ENCODE measurements at regions not wholly inside any gene's neighbourhood (a gene's known extent, or its start where the extent isn't known, plus 50 kb on each side); places are given as distances from the start of the nearest gene placed in this dataset.

DNA sequence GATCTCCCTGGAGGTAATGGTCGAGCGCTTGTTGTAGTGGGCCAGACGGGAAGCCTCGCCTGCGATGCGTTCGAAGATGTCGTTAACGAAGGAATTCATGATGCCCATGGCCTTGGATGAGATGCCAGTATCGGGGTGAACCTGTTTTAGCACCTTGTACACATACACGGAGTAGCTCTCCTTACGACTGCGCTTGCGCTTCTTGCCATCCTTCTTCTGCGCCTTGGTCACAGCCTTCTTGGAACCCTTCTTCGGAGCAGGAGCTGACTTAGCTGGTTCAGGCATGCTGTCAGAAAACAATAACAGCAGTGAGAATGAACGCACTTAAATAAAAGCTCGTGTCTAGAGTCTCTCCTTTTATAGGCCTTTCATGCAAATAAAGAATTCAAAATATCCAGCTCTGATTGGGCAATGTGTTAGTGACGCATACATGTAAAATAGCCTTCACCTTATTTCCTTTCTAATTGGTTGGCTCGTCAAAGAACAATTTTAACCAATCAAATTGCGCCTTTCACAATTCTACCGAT is 129.2 kb downstream of the HFE start:
- peak overlapping the region; percentile 68 for H3K4me3 ChIP-seq (ENCODE audit: low read depth, low read length)
- TF ChIP-seq, protein P1, sequence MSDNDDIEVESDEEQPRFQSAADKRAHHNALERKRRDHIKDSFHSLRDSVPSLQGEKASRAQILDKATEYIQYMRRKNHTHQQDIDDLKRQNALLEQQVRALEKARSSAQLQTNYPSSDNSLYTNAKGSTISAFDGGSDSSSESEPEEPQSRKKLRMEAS (IDR thresholded peaks at IDR 0.05; ENCODE audit: low read depth, low read length): peak; percentile 74
- TF ChIP-seq POLR2A (IDR thresholded peaks at IDR 0.05; ENCODE audit: extremely low read depth, insufficient read length): no peak
- TF ChIP-seq MYC (IDR thresholded peaks at IDR 0.05; ENCODE audit: low read depth, low read length): peak; percentile 74
- peak; percentile 99 for DNase-seq (ENCODE audit: low read depth)

GRCh38 chr6:26216886-26217713 is 129.9 kb downstream of the HFE start:
- TF ChIP-seq POLR2A (IDR thresholded peaks at IDR 0.05; ENCODE audit: extremely low read depth, insufficient read length) (peak; percentile 81), MYC (IDR thresholded peaks at IDR 0.05; ENCODE audit: low read depth, low read length) (0 out of 2 replicates have a peak, but pooled peaks have one; percentile 27)
- TF ChIP-seq, protein P1 (IDR thresholded peaks at IDR 0.05; ENCODE audit: low read depth, low read length): no peak
- TF ChIP-seq, protein P2, sequence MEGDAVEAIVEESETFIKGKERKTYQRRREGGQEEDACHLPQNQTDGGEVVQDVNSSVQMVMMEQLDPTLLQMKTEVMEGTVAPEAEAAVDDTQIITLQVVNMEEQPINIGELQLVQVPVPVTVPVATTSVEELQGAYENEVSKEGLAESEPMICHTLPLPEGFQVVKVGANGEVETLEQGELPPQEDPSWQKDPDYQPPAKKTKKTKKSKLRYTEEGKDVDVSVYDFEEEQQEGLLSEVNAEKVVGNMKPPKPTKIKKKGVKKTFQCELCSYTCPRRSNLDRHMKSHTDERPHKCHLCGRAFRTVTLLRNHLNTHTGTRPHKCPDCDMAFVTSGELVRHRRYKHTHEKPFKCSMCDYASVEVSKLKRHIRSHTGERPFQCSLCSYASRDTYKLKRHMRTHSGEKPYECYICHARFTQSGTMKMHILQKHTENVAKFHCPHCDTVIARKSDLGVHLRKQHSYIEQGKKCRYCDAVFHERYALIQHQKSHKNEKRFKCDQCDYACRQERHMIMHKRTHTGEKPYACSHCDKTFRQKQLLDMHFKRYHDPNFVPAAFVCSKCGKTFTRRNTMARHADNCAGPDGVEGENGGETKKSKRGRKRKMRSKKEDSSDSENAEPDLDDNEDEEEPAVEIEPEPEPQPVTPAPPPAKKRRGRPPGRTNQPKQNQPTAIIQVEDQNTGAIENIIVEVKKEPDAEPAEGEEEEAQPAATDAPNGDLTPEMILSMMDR (IDR thresholded peaks at IDR 0.05; ENCODE audit: low read depth, low read length): peak; percentile 10
- peak overlapping the region; percentile 76 for H3K4me3 ChIP-seq (ENCODE audit: low read depth, low read length)
- peak; percentile 98 for DNase-seq (ENCODE audit: low read depth)

DNA sequence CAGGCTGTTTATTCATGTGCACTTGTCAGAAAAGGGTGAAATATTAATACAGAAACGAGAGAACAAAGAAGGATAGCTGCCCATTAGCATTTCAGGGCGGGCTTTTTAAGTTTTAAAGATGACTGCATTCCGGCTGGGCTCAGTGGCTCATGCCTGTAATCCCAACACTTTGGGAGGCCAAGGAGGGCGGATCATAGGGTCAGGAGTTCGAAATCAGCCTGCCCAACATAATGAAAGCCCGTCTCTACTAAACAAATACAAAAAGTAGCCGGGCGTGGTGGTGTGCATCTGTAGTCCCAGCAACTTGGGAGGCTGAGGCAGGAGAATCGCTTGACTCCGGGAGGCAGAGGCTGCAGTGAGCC is 130.5 kb downstream of the HFE start:
- peak; percentile 47 for DNase-seq (ENCODE audit: low read depth)
- H3K4me3 ChIP-seq (ENCODE audit: low read depth, low read length): peak overlapping the region; percentile 76
- TF ChIP-seq, protein P2 (IDR thresholded peaks at IDR 0.05; ENCODE audit: low read depth, low read length): no peak
- TF ChIP-seq, protein P1 (IDR thresholded peaks at IDR 0.05; ENCODE audit: low read depth, low read length): no peak
- TF ChIP-seq MYC (IDR thresholded peaks at IDR 0.05; ENCODE audit: low read depth, low read length): no peak
- TF ChIP-seq POLR2A (IDR thresholded peaks at IDR 0.05; ENCODE audit: extremely low read depth, insufficient read length): no peak

DNA sequence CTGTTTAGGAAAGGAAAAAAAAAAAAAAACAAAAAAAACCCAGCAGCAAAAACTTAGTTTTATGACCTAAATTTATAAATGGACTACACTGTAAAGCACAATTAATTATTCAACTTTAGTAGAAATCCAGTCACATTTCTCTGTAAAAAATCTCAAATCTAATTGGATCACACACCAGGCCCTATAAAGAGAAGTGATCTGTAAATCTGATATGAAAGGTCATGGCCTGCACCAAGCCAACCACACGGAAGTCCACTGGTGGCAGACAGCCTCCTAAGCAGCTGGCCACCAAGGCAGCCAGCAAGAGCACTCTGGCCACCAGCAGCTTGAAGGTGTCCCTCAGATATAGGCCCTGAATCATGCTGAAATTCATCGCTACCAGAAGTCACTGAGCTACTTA is 131.6 kb downstream of the HFE start:
- H3K4me3 ChIP-seq (ENCODE audit: low read depth, low read length): no peak overlapping the region
- no peak for DNase-seq (ENCODE audit: low read depth)

GRCh38 chr6:26220145-26220970 is 133.1 kb downstream of the HFE start:
- no peak for DNase-seq (ENCODE audit: low read depth)
- TF ChIP-seq POLR2A (IDR thresholded peaks at IDR 0.05; ENCODE audit: extremely low read depth, insufficient read length) (no peak), MYC (IDR thresholded peaks at IDR 0.05; ENCODE audit: low read depth, low read length) (no peak)
- TF ChIP-seq, protein P1 (IDR thresholded peaks at IDR 0.05; ENCODE audit: low read depth, low read length): no peak
- TF ChIP-seq, protein P2 (IDR thresholded peaks at IDR 0.05; ENCODE audit: low read depth, low read length): no peak
- H3K4me3 ChIP-seq (ENCODE audit: low read depth, low read length): no peak overlapping the region

More for the DNA sequence above, 131.6 kb downstream of the HFE start:
- TF ChIP-seq, protein P1 (IDR thresholded peaks at IDR 0.05; ENCODE audit: low read depth, low read length): no peak
- no peak for TF ChIP-seq MYC (IDR thresholded peaks at IDR 0.05; ENCODE audit: low read depth, low read length)

DNA sequence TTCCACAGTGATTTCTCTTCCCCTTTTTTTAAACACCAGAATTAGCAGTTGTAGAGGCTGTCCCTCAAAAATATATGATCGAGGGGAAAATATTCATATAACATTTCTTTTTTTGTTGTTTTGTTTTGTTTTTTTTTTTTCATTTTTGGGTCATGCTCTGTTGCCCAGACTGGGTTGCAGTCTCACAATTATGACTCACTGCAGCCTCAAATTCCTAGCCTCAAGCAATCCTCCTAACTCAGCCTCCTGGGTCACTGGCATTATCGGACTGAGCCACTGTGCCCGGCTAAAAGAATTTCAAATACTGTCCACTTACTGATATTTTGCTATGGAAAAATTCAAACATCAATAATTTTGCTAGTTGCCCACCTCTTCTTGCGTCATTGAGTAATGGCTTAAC is 134.0 kb downstream of the HFE start:
- no peak for TF ChIP-seq MYC (IDR thresholded peaks at IDR 0.05; ENCODE audit: low read depth, low read length)
- TF ChIP-seq, protein P2 (IDR thresholded peaks at IDR 0.05; ENCODE audit: low read depth, low read length): no peak
- no peak for TF ChIP-seq POLR2A (IDR thresholded peaks at IDR 0.05; ENCODE audit: extremely low read depth, insufficient read length)
- TF ChIP-seq, protein P1 (IDR thresholded peaks at IDR 0.05; ENCODE audit: low read depth, low read length): no peak
- DNase-seq (ENCODE audit: low read depth): no peak
- no peak overlapping the region for H3K4me3 ChIP-seq (ENCODE audit: low read depth, low read length)
